Endodermal cell (in vitro differentiated cells): ENCODE measurements at regions not wholly inside any gene's neighbourhood (a gene's known extent, or its start where the extent isn't known, plus 50 kb on each side); places are given as distances from the start of the nearest gene placed in this dataset.
A peak's percentile ranks its signal among the peaks of the same experiment; 100 is the strongest.

Experiments
- DNase-seq: peaks from one replicate; pipeline ENCODE4 v3.0.0-alpha.2; 2017
- H3K27ac ChIP-seq: 2 replicates; pipeline ENCODE4 v1.5.1; 2013; ENCODE audit warnings: mild to moderate bottlenecking, low read depth, low read length, moderate library complexity
- H3K27me3 ChIP-seq: 2 replicates; pipeline ENCODE4 v1.6.1; 2013; ENCODE audit warnings: mild to moderate bottlenecking, low read length, moderate library complexity; ENCODE audit not compliant: insufficient read depth, control insufficient read depth, poor library complexity, severe bottlenecking
- H3K36me3 ChIP-seq: 2 replicates; pipeline ENCODE4 v1.7.0; 2013; ENCODE audit warnings: mild to moderate bottlenecking, low read length, moderate library complexity; ENCODE audit not compliant: control insufficient read depth, insufficient read depth
- H3K4me1 ChIP-seq: one replicate; pipeline ENCODE4 v1.7.0; 2013; ENCODE audit warnings: low read length; ENCODE audit not compliant: control insufficient read depth, insufficient read depth
- H3K4me3 ChIP-seq: 2 replicates; pipeline ENCODE4 v1.5.1; 2013; ENCODE audit warnings: mild to moderate bottlenecking, low read length, moderate library complexity
- H3K9ac ChIP-seq: 2 replicates; pipeline ENCODE4 v1.6.1; 2013; ENCODE audit warnings: mild to moderate bottlenecking, low read length, moderate library complexity; ENCODE audit not compliant: poor library complexity, severe bottlenecking; ENCODE audit errors: extremely low read depth
- H3K9me3 ChIP-seq: 2 replicates; pipeline ENCODE4 v1.6.1; 2013; ENCODE audit warnings: mild to moderate bottlenecking, low read length, moderate library complexity; ENCODE audit not compliant: control insufficient read depth
- H3K27ac Mint-ChIP-seq: 2 replicates; pipeline ENCODE4 v1.8.0; 2020; ENCODE audit warnings: mixed read lengths
- H3K27me3 Mint-ChIP-seq: 2 replicates; pipeline ENCODE4 v1.8.0; 2021; ENCODE audit warnings: mild to moderate bottlenecking, mixed read lengths; ENCODE audit not compliant: insufficient read depth
- H3K36me3 Mint-ChIP-seq: 2 replicates; pipeline ENCODE4 v1.8.0; 2020; ENCODE audit warnings: low read depth, mixed read lengths
- H3K4me1 Mint-ChIP-seq: 2 replicates; pipeline ENCODE4 v1.8.0; 2020; ENCODE audit warnings: mixed read lengths
- H3K4me3 Mint-ChIP-seq: 2 replicates; pipeline ENCODE4 v1.8.0; 2020; ENCODE audit warnings: mild to moderate bottlenecking, moderate library complexity, mixed read lengths
- H3K9me3 Mint-ChIP-seq: 2 replicates; pipeline ENCODE4 v1.8.0; 2020; ENCODE audit warnings: mild to moderate bottlenecking, mixed read lengths
- CTCF ChIP-seq: fragments of 200-600 bp; sonication (generic); conservative IDR thresholded peaks from 2 replicates; pipeline ENCODE4 v1.5.0; 2021; ENCODE audit warnings: antibody characterized with exemption, mild to moderate bottlenecking
- WGBS, 2 experiments: methylation state at CpG; one replicate each; pipeline versions ENCODE4 v1.1.5 to v1.1.7; 2013; ENCODE audit warnings: missing lambda C conversion rate in 2 of 2, mixed read lengths in 1 of 2; ENCODE audit not compliant: insufficient coverage in 1 of 2, insufficient read length in 1 of 2; 5-methylcytosine and 5-hydroxymethylcytosine counted together

DNA sequence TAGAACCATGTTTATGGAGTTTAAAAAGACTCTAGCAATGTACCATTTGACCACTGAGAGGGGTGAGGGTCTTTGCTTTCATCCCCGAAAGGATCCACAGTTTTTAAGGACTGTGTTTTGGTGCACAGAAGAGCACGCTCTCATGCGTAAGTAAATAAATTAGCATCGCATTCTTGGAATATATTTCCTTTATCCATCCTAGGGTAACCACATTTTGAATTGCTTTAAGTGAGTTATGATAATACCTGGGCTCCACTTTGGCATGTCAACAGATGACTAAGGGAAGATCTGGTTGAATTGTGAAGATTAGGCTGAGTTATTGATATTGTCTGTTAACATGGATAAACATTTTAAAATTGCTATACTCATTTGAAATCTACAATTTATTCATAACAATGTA is 89.4 kb upstream of the EDIL3 start:
- Mint-ChIP-seq H3K27me3 (no peaks in the 10 kb centered on the region), H3K4me3 (no peak overlapping the region), H3K9me3 (peaks cover 4% of the 10 kb centered on the region), H3K27ac (no peak overlapping the region), H3K4me1 (peaks cover 6% of the 10 kb centered on the region), H3K36me3 (no peaks in the 10 kb centered on the region)
- no peak for DNase-seq
- 98 to 100% methylated on average over 1 to 4 of the region's 4 CpGs for WGBS, 2 experiments
- Histone ChIP-seq H3K36me3 (no peaks in the 10 kb centered on the region), H3K9me3 (no peaks in the 10 kb centered on the region), H3K4me3 (no peak overlapping the region), H3K9ac (no peak overlapping the region), H3K27ac (no peak overlapping the region), H3K4me1 (no peaks in the 10 kb centered on the region), H3K27me3 (no peaks in the 10 kb centered on the region)
- no peak for TF ChIP-seq CTCF

- no peak overlapping the region for H3K4me3 ChIP-seq
- H3K27me3 Mint-ChIP-seq = no peaks in the 10 kb centered on the region
- H3K9me3 Mint-ChIP-seq = peaks cover 17% of the 10 kb centered on the region
- H3K4me1 ChIP-seq = no peaks in the 10 kb centered on the region
- H3K27me3 ChIP-seq = no peaks in the 10 kb centered on the region
- H3K9me3 ChIP-seq = peaks cover 23% of the 10 kb centered on the region
- no peak for DNase-seq
- no peak overlapping the region for H3K27ac Mint-ChIP-seq
- H3K4me1 Mint-ChIP-seq = peaks cover under 1% of the 10 kb centered on the region
- no peak for TF ChIP-seq CTCF
- no peak overlapping the region for H3K9ac ChIP-seq
- no peaks in the 10 kb centered on the region for H3K36me3 ChIP-seq
- no peaks in the 10 kb centered on the region for H3K36me3 Mint-ChIP-seq
- no peak overlapping the region for H3K4me3 Mint-ChIP-seq
- no peak overlapping the region for H3K27ac ChIP-seq
Observed at GRCh38 chr5:84453405-84453804, 68.7 kb upstream of the EDIL3 start.

- peak; percentile 66 for TF ChIP-seq CTCF
Observed at GRCh38 chr5:84450617-84451414, 66.1 kb upstream of the EDIL3 start.

More at GRCh38 chr5:84450617-84451414, 66.1 kb upstream of the EDIL3 start:
- H3K4me1 Mint-ChIP-seq = peaks cover 4% of the 10 kb centered on the region
- H3K27ac Mint-ChIP-seq = no peak overlapping the region
- Histone ChIP-seq H3K4me3 (no peak overlapping the region), H3K36me3 (no peaks in the 10 kb centered on the region), H3K27me3 (no peaks in the 10 kb centered on the region), H3K27ac (no peak overlapping the region), H3K9me3 (peaks cover 23% of the 10 kb centered on the region), H3K9ac (no peak overlapping the region), H3K4me1 (no peaks in the 10 kb centered on the region)
- 91% methylated on average over 2 of the region's 2 CpGs; no CpG with 5 or more reads in 1 of the 2 experiments for WGBS, 2 experiments
- H3K9me3 Mint-ChIP-seq = peaks cover 17% of the 10 kb centered on the region
- H3K27me3 Mint-ChIP-seq = no peaks in the 10 kb centered on the region
- no peak overlapping the region for H3K4me3 Mint-ChIP-seq
- DNase-seq = no peak
- no peaks in the 10 kb centered on the region for H3K36me3 Mint-ChIP-seq
